ENCODE measurements at regions not wholly inside any gene's neighbourhood (a gene's known extent, or its start where the extent isn't known, plus 50 kb on each side); places are given as distances from the start of the nearest gene placed in this dataset.

GRCh38 chr2:236657215-236657614, 87.6 kb downstream of the ACKR3 start:
- Histone ChIP-seq H3K36me3 (no peaks in the 10 kb centered on the region), H3K4me3 (no peak overlapping the region), H3K4me1 (ENCODE audit: insufficient read depth) (peaks cover 7% of the 10 kb centered on the region), H3K27me3 (no peaks in the 10 kb centered on the region), H3K9me3 (no peaks in the 10 kb centered on the region), H3K27ac (no peak overlapping the region)
- intact Hi-C loops (cut with DNase I) = no loop called here
- WGBS, 3 donors = 88 to 96% (median 91%) methylated on average over 5 of the region's 5 CpGs
- TF ChIP-seq CTCF (IDR thresholded peaks at IDR 0.05) (no peak), EP300 (IDR thresholded peaks at IDR 0.05) (no peak), POLR2A (IDR thresholded peaks at IDR 0.05) (no peak)
- no peak for DNase-seq

- TF ChIP-seq POLR2A (IDR thresholded peaks at IDR 0.05) = no peak
- no peak for TF ChIP-seq CTCF (IDR thresholded peaks at IDR 0.05)
- Histone ChIP-seq H3K36me3 (no peaks in the 10 kb centered on the region), H3K27ac (no peak overlapping the region), H3K4me3 (no peak overlapping the region), H3K4me1 (ENCODE audit: insufficient read depth) (peaks cover 7% of the 10 kb centered on the region), H3K9me3 (no peaks in the 10 kb centered on the region), H3K27me3 (no peaks in the 10 kb centered on the region)
- DNase-seq = no peak
- WGBS, 3 donors = 84 to 90% (median 89%) methylated on average over 4 of the region's 4 CpGs
- intact Hi-C loops (cut with DNase I) = no loop called here
Measured at GRCh38 chr2:236657801-236658200, 88.2 kb downstream of the ACKR3 start.

- no peaks in the 10 kb centered on the region for H3K9me3 ChIP-seq
- H3K36me3 ChIP-seq = no peaks in the 10 kb centered on the region
- H3K27ac ChIP-seq = no peak overlapping the region
- H3K27me3 ChIP-seq = no peaks in the 10 kb centered on the region
- intact Hi-C loops (cut with DNase I) = no loop called here
- DNase-seq = no peak
- TF ChIP-seq POLR2A (IDR thresholded peaks at IDR 0.05) = no peak
- 84 to 88% (median 84%) methylated on average over 16 of the region's 16 CpGs for WGBS, 3 donors
- H3K4me3 ChIP-seq = no peak overlapping the region
- peaks cover 7% of the 10 kb centered on the region for H3K4me1 ChIP-seq (ENCODE audit: insufficient read depth)
Measured at GRCh38 chr2:236658974-236659757, 89.5 kb downstream of the ACKR3 start.

- WGBS, 3 donors = 54 to 75% (median 64%) methylated on average over 5 of the region's 5 CpGs
- TF ChIP-seq CTCF (IDR thresholded peaks at IDR 0.05) (no peak), EP300 (IDR thresholded peaks at IDR 0.05) (no peak), POLR2A (IDR thresholded peaks at IDR 0.05) (no peak)
- Histone ChIP-seq H3K27me3 (no peaks in the 10 kb centered on the region), H3K4me1 (ENCODE audit: insufficient read depth) (peaks cover 7% of the 10 kb centered on the region), H3K9me3 (no peaks in the 10 kb centered on the region), H3K27ac (no peak overlapping the region), H3K36me3 (no peaks in the 10 kb centered on the region), H3K4me3 (no peak overlapping the region)
- intact Hi-C loops (cut with DNase I) = no loop called here
- DNase-seq = no peak
Measured at GRCh38 chr2:236659758-236660150, 90.1 kb downstream of the ACKR3 start.

GRCh38 chr2:236661061-236661761, 91.6 kb downstream of the ACKR3 start:
- H3K4me3 ChIP-seq = no peak overlapping the region
- no peaks in the 10 kb centered on the region for H3K27me3 ChIP-seq
- intact Hi-C loops (cut with DNase I) = no loop called here
- no peak overlapping the region for H3K27ac ChIP-seq
- H3K9me3 ChIP-seq = no peaks in the 10 kb centered on the region
- TF ChIP-seq EP300 (IDR thresholded peaks at IDR 0.05) (no peak), CTCF (IDR thresholded peaks at IDR 0.05) (no peak), POLR2A (IDR thresholded peaks at IDR 0.05) (no peak)
- H3K4me1 ChIP-seq (ENCODE audit: insufficient read depth) = peaks cover 7% of the 10 kb centered on the region
- 32 to 35% (median 34%) methylated on average over 4 of the region's 4 CpGs for WGBS, 3 donors
- H3K36me3 ChIP-seq = no peaks in the 10 kb centered on the region
- DNase-seq = no peak

All from ovary (tissue), 7 donors.